Panc1 (cell line): ENCODE measurements at regions not wholly inside any gene's neighbourhood (a gene's known extent, or its start where the extent isn't known, plus 50 kb on each side); places are given as distances from the start of the nearest gene placed in this dataset.
A peak's percentile ranks its signal among the peaks of the same experiment; 100 is the strongest.

ENCODE experiments used
- ATAC-seq: fragments of 200-7000 bp; cut with Tn5 transposase; 2 replicates; pipeline ENCODE4 v1.9.1; 2020; ENCODE audit warnings: mild to moderate bottlenecking, moderate library complexity
- BruUV-seq: library from RNA; stranded (reverse); fragments of 400-500 nt; replicated peaks from 2 replicates; lab custom pipeline; 2021; lab: Mats Ljungman, UMichigan
- CTCF ChIA-PET: fragments of 300-600 bp; sonication (Branson Sonifier 250); formaldehyde crosslinking; loops from one replicate; lab custom pipeline; 2022; ENCODE audit warnings: antibody characterized with exemption; lab: Charles Lee
- POLR2A ChIA-PET: fragments of 300-600 bp; sonication (Branson Sonifier 250); formaldehyde crosslinking; loops from one replicate; lab custom pipeline; 2022; ENCODE audit warnings: antibody characterized with exemption; lab: Charles Lee
- DNase-seq: peaks from one replicate; pipeline ENCODE4 v3.0.0-alpha.2; 2010; ENCODE audit warnings: low read depth, low spot score
- H3K27ac ChIP-seq: 2 replicates; pipeline ENCODE4 v1.5.1; 2011; ENCODE audit warnings: mild to moderate bottlenecking, low read length, inconsistent platforms
- H3K27me3 ChIP-seq: fragments of 200-500 bp; sonication (Bioruptor generic); 2 replicates; pipeline ENCODE4 v1.6.0; 2014; ENCODE audit warnings: low read length, inconsistent platforms; ENCODE audit not compliant: control insufficient read depth, insufficient read depth
- H3K36me3 ChIP-seq: fragments of 200-500 bp; sonication (Bioruptor generic); 2 replicates; pipeline ENCODE4 v1.5.1; 2014; ENCODE audit warnings: inconsistent platforms, mild to moderate bottlenecking, low read length, moderate library complexity; ENCODE audit not compliant: control insufficient read depth, insufficient read depth
- H3K4me1 ChIP-seq: 2 replicates; pipeline ENCODE4 v1.5.1; 2011; ENCODE audit warnings: inconsistent platforms, mild to moderate bottlenecking, low read length, moderate library complexity; ENCODE audit not compliant: control insufficient read depth, insufficient read depth
- H3K4me3 ChIP-seq, 2 experiments: 2 replicates each; pipeline ENCODE4 v1.5.1; 2011 to 2012; ENCODE audit warnings: low read depth in 2 of 2, low read length in 2 of 2, mild to moderate bottlenecking in 2 of 2, inconsistent platforms in 1 of 2, moderate library complexity in 1 of 2
- H3K9me3 ChIP-seq: fragments of 200-500 bp; sonication (Bioruptor generic); 2 replicates; pipeline ENCODE4 v1.5.1; 2014; ENCODE audit warnings: low read depth, mild to moderate bottlenecking, inconsistent platforms, low read length, moderate library complexity; ENCODE audit not compliant: control insufficient read depth, insufficient read depth
- POLR2AphosphoS5 ChIP-seq: IDR thresholded peaks from 2 replicates; pipeline ENCODE4 v1.6.1; 2012; ENCODE audit warnings: mild to moderate bottlenecking, low read depth, low read length, moderate library complexity
- SIN3A ChIP-seq: IDR thresholded peaks from 2 replicates; pipeline ENCODE4 v1.6.1; 2012; ENCODE audit warnings: low read depth, mild to moderate bottlenecking, low read length, moderate library complexity, borderline replicate concordance; ENCODE audit not compliant: insufficient read depth
- TCF7L2 ChIP-seq: IDR thresholded peaks from 2 replicates; pipeline ENCODE4 v1.6.1; 2011; ENCODE audit warnings: mild to moderate bottlenecking, low read depth, low read length, inconsistent platforms
- in situ Hi-C: cut with HindIII; loops from 2 replicates; pipeline ENCODE4 v1.10.0; 2016; ENCODE audit warnings: low sequenced_read_pairs, low pct_unique_long_range_greater_than_20kb
- intact Hi-C: fragments of 100-400 bp; cut with micrococcal nuclease; formaldehyde crosslinking; loops from one replicate; pipeline ENCODE4 v1.10.0; 2022; ENCODE audit not compliant: unreplicated experiment
- TF ChIP-seq, protein P1 (sequence below): fragments of 450-650 bp; IDR thresholded peaks from 2 replicates; pipeline ENCODE4 v1.5.1; 2017; ENCODE audit warnings: mild to moderate bottlenecking
- TF ChIP-seq, protein P2 (sequence below), 2 experiments: IDR thresholded peaks; 2 replicates each; pipeline ENCODE4 v1.6.1; 2011 to 2012; ENCODE audit warnings: low read depth in 2 of 2, control low read depth in 1 of 2, low read length in 1 of 2, mild to moderate bottlenecking in 1 of 2, moderate library complexity in 1 of 2; ENCODE audit not compliant: insufficient read depth in 1 of 2

DNA sequence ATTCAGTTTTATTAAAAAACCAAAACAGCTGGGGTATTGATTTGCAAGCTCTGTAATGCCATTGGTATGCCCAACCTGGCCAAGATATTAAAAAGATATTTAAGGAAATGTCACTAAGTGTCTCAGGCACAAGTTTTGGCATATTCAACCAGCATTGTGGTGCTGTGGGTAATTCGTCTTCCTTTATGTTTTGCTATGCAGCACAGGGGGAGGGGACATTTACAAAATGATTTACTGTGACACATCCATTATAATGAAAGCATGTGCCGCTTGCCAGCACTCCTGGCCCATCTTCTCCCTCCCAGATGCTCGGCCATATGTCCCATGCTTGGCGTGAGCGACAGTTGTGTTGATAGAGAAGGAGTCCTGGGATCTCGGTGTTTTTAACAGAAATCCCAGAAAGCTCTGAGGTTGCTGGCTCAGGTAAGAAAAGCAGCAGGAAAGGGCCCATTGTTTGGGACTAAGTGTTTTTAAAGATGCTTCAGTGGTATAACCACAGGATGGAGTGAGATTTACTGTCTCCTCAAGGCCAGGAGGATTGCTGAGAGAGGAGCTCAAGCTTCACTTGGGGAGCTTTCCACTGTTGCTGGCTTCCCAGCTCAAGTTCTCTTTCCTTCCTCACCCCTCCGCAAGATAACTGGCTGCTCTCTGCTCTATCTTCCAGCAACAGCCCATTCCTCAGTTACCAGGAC is 158.2 kb upstream of the TSC22D2 start:
- Histone ChIP-seq H3K4me3 (no peak overlapping the region), H3K4me1 (peaks cover 23% of the 10 kb centered on the region), H3K27me3 (no peaks in the 10 kb centered on the region), H3K9me3 (no peaks in the 10 kb centered on the region), H3K36me3 (no peaks in the 10 kb centered on the region), H3K27ac (peak overlapping the region; percentile 48; the same call in 1 of the 2 replicates)
- ChIA-PET CTCF (no interaction called here), POLR2A (no interaction called here)
- intact Hi-C loops: no loop called here
- in situ Hi-C loops: no loop called here
- ATAC-seq (no peak), DNase-seq (no peak)
- TF ChIP-seq, protein P1, sequence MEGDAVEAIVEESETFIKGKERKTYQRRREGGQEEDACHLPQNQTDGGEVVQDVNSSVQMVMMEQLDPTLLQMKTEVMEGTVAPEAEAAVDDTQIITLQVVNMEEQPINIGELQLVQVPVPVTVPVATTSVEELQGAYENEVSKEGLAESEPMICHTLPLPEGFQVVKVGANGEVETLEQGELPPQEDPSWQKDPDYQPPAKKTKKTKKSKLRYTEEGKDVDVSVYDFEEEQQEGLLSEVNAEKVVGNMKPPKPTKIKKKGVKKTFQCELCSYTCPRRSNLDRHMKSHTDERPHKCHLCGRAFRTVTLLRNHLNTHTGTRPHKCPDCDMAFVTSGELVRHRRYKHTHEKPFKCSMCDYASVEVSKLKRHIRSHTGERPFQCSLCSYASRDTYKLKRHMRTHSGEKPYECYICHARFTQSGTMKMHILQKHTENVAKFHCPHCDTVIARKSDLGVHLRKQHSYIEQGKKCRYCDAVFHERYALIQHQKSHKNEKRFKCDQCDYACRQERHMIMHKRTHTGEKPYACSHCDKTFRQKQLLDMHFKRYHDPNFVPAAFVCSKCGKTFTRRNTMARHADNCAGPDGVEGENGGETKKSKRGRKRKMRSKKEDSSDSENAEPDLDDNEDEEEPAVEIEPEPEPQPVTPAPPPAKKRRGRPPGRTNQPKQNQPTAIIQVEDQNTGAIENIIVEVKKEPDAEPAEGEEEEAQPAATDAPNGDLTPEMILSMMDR: no peak
- TF ChIP-seq, protein P2, sequence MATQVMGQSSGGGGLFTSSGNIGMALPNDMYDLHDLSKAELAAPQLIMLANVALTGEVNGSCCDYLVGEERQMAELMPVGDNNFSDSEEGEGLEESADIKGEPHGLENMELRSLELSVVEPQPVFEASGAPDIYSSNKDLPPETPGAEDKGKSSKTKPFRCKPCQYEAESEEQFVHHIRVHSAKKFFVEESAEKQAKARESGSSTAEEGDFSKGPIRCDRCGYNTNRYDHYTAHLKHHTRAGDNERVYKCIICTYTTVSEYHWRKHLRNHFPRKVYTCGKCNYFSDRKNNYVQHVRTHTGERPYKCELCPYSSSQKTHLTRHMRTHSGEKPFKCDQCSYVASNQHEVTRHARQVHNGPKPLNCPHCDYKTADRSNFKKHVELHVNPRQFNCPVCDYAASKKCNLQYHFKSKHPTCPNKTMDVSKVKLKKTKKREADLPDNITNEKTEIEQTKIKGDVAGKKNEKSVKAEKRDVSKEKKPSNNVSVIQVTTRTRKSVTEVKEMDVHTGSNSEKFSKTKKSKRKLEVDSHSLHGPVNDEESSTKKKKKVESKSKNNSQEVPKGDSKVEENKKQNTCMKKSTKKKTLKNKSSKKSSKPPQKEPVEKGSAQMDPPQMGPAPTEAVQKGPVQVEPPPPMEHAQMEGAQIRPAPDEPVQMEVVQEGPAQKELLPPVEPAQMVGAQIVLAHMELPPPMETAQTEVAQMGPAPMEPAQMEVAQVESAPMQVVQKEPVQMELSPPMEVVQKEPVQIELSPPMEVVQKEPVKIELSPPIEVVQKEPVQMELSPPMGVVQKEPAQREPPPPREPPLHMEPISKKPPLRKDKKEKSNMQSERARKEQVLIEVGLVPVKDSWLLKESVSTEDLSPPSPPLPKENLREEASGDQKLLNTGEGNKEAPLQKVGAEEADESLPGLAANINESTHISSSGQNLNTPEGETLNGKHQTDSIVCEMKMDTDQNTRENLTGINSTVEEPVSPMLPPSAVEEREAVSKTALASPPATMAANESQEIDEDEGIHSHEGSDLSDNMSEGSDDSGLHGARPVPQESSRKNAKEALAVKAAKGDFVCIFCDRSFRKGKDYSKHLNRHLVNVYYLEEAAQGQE (IDR thresholded peaks at IDR 0.05; ENCODE audit: insufficient read depth in 1 of 2, low read depth in 2 of 2, low read length in 1 of 2): no peak
- no peak for TF ChIP-seq SIN3A
- no peak for TF ChIP-seq POLR2AphosphoS5
- no peak for TF ChIP-seq TCF7L2
- BruUV-seq: no TSS peak

DNA sequence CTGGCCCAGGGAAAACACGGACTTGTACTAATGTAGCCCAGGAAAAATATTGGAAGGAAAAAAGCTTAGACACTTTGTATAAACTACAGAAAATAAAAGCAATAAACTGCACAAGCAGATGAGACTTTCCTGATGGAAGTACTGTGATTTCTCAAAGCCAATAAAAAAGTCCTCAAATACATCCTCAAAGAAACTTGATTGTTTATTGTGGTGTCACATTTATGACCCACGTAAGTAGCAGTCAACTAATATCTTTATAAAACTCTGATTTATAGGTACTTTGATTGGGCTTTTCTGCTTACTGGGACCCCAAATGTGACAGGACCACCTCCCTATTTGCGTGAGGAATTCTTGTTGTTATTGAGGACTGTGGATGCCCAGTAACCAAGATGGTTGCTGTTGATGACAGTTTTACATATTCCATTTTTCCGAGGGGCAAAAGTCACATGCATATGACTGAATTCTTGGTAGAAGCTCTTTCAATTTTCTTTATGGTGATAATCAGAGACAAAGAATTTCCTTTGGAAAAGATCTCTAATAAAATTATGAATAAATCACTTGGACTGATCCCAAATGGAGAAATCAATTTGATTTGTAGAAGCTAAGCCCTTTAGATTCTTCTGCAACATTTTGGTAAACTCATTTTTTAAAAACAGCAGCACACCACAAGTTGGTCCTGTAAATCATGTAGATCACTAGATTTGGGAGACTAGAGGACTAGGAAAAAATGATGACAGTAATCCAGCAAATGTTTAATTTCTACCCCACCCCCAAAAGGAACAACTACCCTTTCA is 159.0 kb upstream of the TSC22D2 start:
- DNase-seq: no peak
- Histone ChIP-seq H3K27ac (peak overlapping the region; percentile 60), H3K4me3 (no peak overlapping the region), H3K36me3 (no peaks in the 10 kb centered on the region), H3K9me3 (no peaks in the 10 kb centered on the region), H3K4me1 (peaks cover 23% of the 10 kb centered on the region), H3K27me3 (no peaks in the 10 kb centered on the region)
- BruUV-seq: no TSS peak
- ATAC-seq: no peak
- in situ Hi-C loops: no loop called here
- TF ChIP-seq TCF7L2: no peak
- TF ChIP-seq, protein P2 (IDR thresholded peaks at IDR 0.05; ENCODE audit: insufficient read depth in 1 of 2, low read depth in 2 of 2, low read length in 1 of 2): no peak
- no peak for TF ChIP-seq POLR2AphosphoS5
- no peak for TF ChIP-seq SIN3A
- TF ChIP-seq, protein P1: no peak
- ChIA-PET POLR2A (interaction anchor here (0.5 kb wide), 1 partner anchor 9 kb away, joined by 14 read pairs; no protein-coding TSS in a partner anchor), CTCF (interaction anchor here (0.6 to 0.8 kb wide), 3 partner anchors 11 to 1257 kb away, joined by 3 to 4 read pairs (median 3); no protein-coding TSS in a partner anchor)
- intact Hi-C loops: no loop called here
